K562 (cell line): ENCODE measurements at regions not wholly inside any gene's neighbourhood (a gene's known extent, or its start where the extent isn't known, plus 50 kb on each side); places are given as distances from the start of the nearest gene placed in this dataset.

Experiments used
- ATAC-seq: fragments of 200-7000 bp; cut with Tn5 transposase; 3 replicates; pipeline ENCODE4 v1.9.1; 2020; ENCODE audit warnings: moderate library complexity
- BruUV-seq: library from RNA; stranded (reverse); fragments of 400-500 nt; replicated peaks from 2 replicates; lab custom pipeline; 2021; lab: Mats Ljungman, UMichigan
- CTCF ChIA-PET: fragments of 300-600 bp; formaldehyde crosslinking; extraction: SDS; loops from one replicate; lab custom pipeline; 2021; ENCODE audit warnings: low intra/inter-chr PET ratio; lab: Yijun Ruan, JAX
- POLR2A ChIA-PET: fragments of 300-600, 350-650 bp; sonication (Branson Sonifier 250); formaldehyde crosslinking; extraction: SDS; loops from one replicate; lab custom pipeline; 2021; ENCODE audit warnings: antibody characterized with exemption, inconsistent platforms; lab: Yijun Ruan, JAX
- DNase-seq, 4 experiments: peaks; one replicate each; pipeline versions ENCODE4 v3.0.0 to v3.0.0-alpha.2; 2011 to 2018; ENCODE audit warnings: low spot score in 3 of 4, mixed read lengths in 3 of 4; ENCODE audit errors: extremely low read depth in 1 of 4
- FAIRE-seq: peaks from 2 replicates; lab custom pipeline; 2011; peaks lifted over from hg19 to GRCh38; lab: Jason Lieb, UNC
- H2AFZ ChIP-seq: 2 replicates; pipeline ENCODE4 v1.6.0; 2011; ENCODE audit warnings: low read depth, low read length, control low read depth, inconsistent platforms
- H3K27ac ChIP-seq: fragments of 200-600 bp; 3 replicates; pipeline ENCODE4 v1.8.0; 2011; ENCODE audit warnings: low read depth, mild to moderate bottlenecking, control low read depth, inconsistent platforms, low read length, moderate library complexity, mixed read lengths; ENCODE audit errors: extremely low read depth
- H3K27me3 ChIP-seq, 2 experiments: fragments of 300-600 bp in 1 of 2; 2 replicates in 1 of 2; 3 replicates in 1 of 2; pipeline versions ENCODE4 v1.6.0 to v1.8.0; 2011; ENCODE audit warnings: inconsistent platforms in 2 of 2, low read length in 2 of 2, mild to moderate bottlenecking in 1 of 2, mixed read lengths in 1 of 2, moderate library complexity in 1 of 2; ENCODE audit not compliant: control insufficient read depth in 2 of 2, insufficient read depth in 2 of 2
- H3K36me3 ChIP-seq: fragments of 300-600 bp; 3 replicates; pipeline ENCODE4 v1.8.0; 2011; ENCODE audit warnings: mild to moderate bottlenecking, low read length, inconsistent platforms; ENCODE audit not compliant: control insufficient read depth, insufficient read depth
- H3K4me1 ChIP-seq, 2 experiments: fragments of 200-600 bp in 1 of 2; replicated peaks in 1 of 2; 2 replicates in 1 of 2; 3 replicates in 1 of 2; pipeline versions ENCODE4 v1.5.1 to v1.8.0; 2011; ENCODE audit warnings: inconsistent platforms in 2 of 2, low read length in 2 of 2, mild to moderate bottlenecking in 1 of 2, mixed read lengths in 1 of 2, moderate library complexity in 1 of 2; ENCODE audit not compliant: control insufficient read depth in 2 of 2, insufficient read depth in 2 of 2
- H3K4me2 ChIP-seq: 2 replicates; pipeline ENCODE4 v1.6.1; 2011; ENCODE audit warnings: low read length, control low read depth, inconsistent platforms, mixed read lengths; ENCODE audit not compliant: insufficient read depth
- H3K4me3 ChIP-seq: fragments of 200-600 bp; sonication (generic), shearing (Covaris generic); 2 replicates; pipeline ENCODE4 v1.5.1; 2016; ENCODE audit warnings: control low read depth, inconsistent platforms
- H3K79me2 ChIP-seq: fragments of 200-600 bp; 3 replicates; pipeline ENCODE4 v1.8.0; 2011; ENCODE audit warnings: low read length, inconsistent platforms; ENCODE audit not compliant: control insufficient read depth, insufficient read depth
- H3K9ac ChIP-seq, 2 experiments: 2 replicates each; pipeline versions ENCODE4 v1.6.0 to v1.6.1; 2011; ENCODE audit warnings: low read depth in 2 of 2, low read length in 2 of 2, control low read depth in 1 of 2, inconsistent platforms in 1 of 2, mild to moderate bottlenecking in 1 of 2, mixed read lengths in 1 of 2; ENCODE audit not compliant: insufficient read depth in 1 of 2
- H3K9me1 ChIP-seq: one replicate; pipeline ENCODE4 v1.6.0; 2011; ENCODE audit warnings: inconsistent platforms, mild to moderate bottlenecking, low read length, moderate library complexity; ENCODE audit not compliant: control insufficient read depth, insufficient read depth
- H3K9me3 ChIP-seq: replicated peaks from 2 replicates; pipeline ENCODE4 v1.5.1; 2011; ENCODE audit warnings: low read depth, low read length, inconsistent platforms; ENCODE audit not compliant: control insufficient read depth, insufficient read depth
- H4K20me1 ChIP-seq: replicated peaks from 2 replicates; pipeline ENCODE4 v1.6.1; 2011; ENCODE audit warnings: low read length, inconsistent platforms, mixed read lengths; ENCODE audit not compliant: control insufficient read depth, insufficient read depth
- KLF13 ChIP-seq: fragments of 450-650 bp; IDR thresholded peaks from 2 replicates; pipeline ENCODE4 v1.6.1; 2016; ENCODE audit warnings: missing genetic modification characterization, low read depth, mild to moderate bottlenecking, missing compliant biosample characterization, moderate library complexity, borderline replicate concordance
- POLR2B ChIP-seq: fragments of 450-650 bp; IDR thresholded peaks from 2 replicates; pipeline ENCODE4 v1.6.1; 2018; ENCODE audit warnings: low read depth; ENCODE audit not compliant: partially characterized antibody
- RBBP5 ChIP-seq: fragments of 200-600 bp; sonication (generic); IDR thresholded peaks from 2 replicates; pipeline ENCODE4 v1.6.1; 2012; ENCODE audit warnings: borderline replicate concordance, mild to moderate bottlenecking, low read length, control low read depth, inconsistent platforms; ENCODE audit not compliant: insufficient read depth, poor library complexity, severe bottlenecking
- TAL1 ChIP-seq: fragments of 450-650 bp; IDR thresholded peaks from 2 replicates; pipeline ENCODE4 v1.6.1; 2016; ENCODE audit warnings: mild to moderate bottlenecking
- TBL1XR1 ChIP-seq, 2 experiments: IDR thresholded peaks; 2 replicates each; pipeline ENCODE4 v1.6.1; 2012; ENCODE audit warnings: improper control_type of control experiment in 2 of 2, low read length in 2 of 2, mild to moderate bottlenecking in 1 of 2
- ZFP36 ChIP-seq: fragments of 150-350 bp; IDR thresholded peaks from 2 replicates; pipeline ENCODE4 v1.6.1; 2018; ENCODE audit warnings: low read length, low read depth; ENCODE audit not compliant: partially characterized antibody
- WGBS: fragments of 100-300 bp; shearing (Covaris generic); methylation state at CpG from one replicate; pipeline ENCODE4 v1.1.6; 2016; ENCODE audit warnings: low coverage, mixed read lengths; ENCODE audit not compliant: insufficient coverage; ENCODE audit errors: missing lambda C conversion rate; 5-methylcytosine and 5-hydroxymethylcytosine counted together
- in situ Hi-C: fragments of 300-500 bp; cut with MboI; formaldehyde crosslinking; loops from 4 replicates; pipeline ENCODE4 v1.15.0; 2018; ENCODE audit warnings: inconsistent platforms, mixed read lengths
- intact Hi-C: fragments of 100-400 bp; cut with micrococcal nuclease; formaldehyde crosslinking; loops from 2 replicates; pipeline ENCODE4 v1.14.2; 2022
- TF ChIP-seq, protein P1 (sequence below): fragments of 250-450 bp; sonication (Bioruptor Pico); IDR thresholded peaks from 2 replicates; pipeline ENCODE4 v1.5.0; 2021
- TF ChIP-seq, protein P2 (sequence below): sonication (generic); formaldehyde crosslinking; IDR thresholded peaks from 2 replicates; pipeline ENCODE4 v1.8.1; 2023; ENCODE audit warnings: mild to moderate bottlenecking, missing genetic modification reagents
- TF ChIP-seq, protein P3 (sequence below): fragments of 250-450 bp; sonication (Bioruptor Pico); IDR thresholded peaks from 2 replicates; pipeline ENCODE4 v1.4.0; 2020; ENCODE audit warnings: borderline replicate concordance
- TF ChIP-seq, protein P4 (sequence below): sonication (generic); formaldehyde crosslinking; IDR thresholded peaks from 2 replicates; pipeline ENCODE4 v1.8.1; 2023; ENCODE audit warnings: mild to moderate bottlenecking, missing genetic modification reagents
- TF ChIP-seq, protein P5 (sequence below): fragments of 250-450 bp; sonication (Bioruptor Pico); IDR thresholded peaks from 2 replicates; pipeline ENCODE4 v1.5.0; 2021; ENCODE audit warnings: mild to moderate bottlenecking, moderate library complexity

DNA sequence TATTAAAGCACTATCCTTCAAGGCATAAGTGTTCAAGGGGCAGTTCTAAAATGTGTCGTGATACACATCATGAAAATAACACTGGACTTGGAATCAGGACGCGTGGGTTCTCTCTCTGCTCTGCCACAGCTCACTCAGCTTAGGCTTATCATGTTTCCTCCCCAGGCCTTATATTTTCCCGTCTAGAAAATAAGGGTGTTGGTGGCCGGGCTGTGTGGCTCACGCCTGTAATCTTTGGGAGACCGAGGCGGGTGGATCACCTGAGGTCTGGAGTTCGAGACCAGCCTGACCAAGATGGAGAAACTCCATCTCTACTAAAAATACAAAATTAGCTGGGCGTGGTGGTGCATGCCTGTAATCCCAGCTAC lies 223.0 kb downstream of the OPA1 start:
- Histone ChIP-seq H3K9ac (no peak overlapping the region), H3K36me3 (no peaks in the 10 kb centered on the region), H3K4me1 (peaks cover 9 to 10% of the 10 kb centered on the region in 2 experiments; a peak in 4 of 5 replicates), H3K79me2 (no peaks in the 10 kb centered on the region), H2AFZ (no peak overlapping the region), H3K27ac (no peak overlapping the region), H3K9me3 (no peaks in the 10 kb centered on the region), H3K4me2 (no peak overlapping the region), H3K9me1 (no peaks in the 10 kb centered on the region), H4K20me1 (no peaks in the 10 kb centered on the region), H3K4me3 (no peak overlapping the region), H3K27me3 (no peaks in the 10 kb centered on the region)
- BruUV-seq, result no TSS peak
- DNase-seq, result no peak
- FAIRE-seq, result no peak
- CTCF ChIA-PET, result no interaction called here
- in situ Hi-C loops (no loop called here), intact Hi-C loops (no loop called here)
- 59% methylated on average over 6 of the region's 10 CpGs for WGBS
- no peak for ATAC-seq
- POLR2A ChIA-PET, result interaction anchor here (0.6 to 2.0 kb wide), 9 partner anchors 9 to 321 kb away, joined by 3 to 16 read pairs (median 6); no protein-coding TSS in a partner anchor
- TF ChIP-seq TAL1 (no peak), POLR2B (no peak), RBBP5 (no peak), TBL1XR1 (IDR thresholded peaks at IDR 0.05; ENCODE audit: low read length in 2 of 2) (no peak), KLF13 (tag) (no peak), ZFP36 (no peak)
- TF ChIP-seq, protein P1, sequence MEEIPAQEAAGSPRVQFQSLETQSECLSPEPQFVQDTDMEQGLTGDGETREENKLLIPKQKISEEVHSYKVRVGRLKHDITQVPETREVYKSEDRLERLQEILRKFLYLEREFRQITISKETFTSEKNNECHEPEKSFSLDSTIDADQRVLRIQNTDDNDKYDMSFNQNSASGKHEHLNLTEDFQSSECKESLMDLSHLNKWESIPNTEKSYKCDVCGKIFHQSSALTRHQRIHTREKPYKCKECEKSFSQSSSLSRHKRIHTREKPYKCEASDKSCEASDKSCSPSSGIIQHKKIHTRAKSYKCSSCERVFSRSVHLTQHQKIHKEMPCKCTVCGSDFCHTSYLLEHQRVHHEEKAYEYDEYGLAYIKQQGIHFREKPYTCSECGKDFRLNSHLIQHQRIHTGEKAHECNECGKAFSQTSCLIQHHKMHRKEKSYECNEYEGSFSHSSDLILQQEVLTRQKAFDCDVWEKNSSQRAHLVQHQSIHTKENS (CRISPR knock-in tag), result no peak
- TF ChIP-seq, protein P2, sequence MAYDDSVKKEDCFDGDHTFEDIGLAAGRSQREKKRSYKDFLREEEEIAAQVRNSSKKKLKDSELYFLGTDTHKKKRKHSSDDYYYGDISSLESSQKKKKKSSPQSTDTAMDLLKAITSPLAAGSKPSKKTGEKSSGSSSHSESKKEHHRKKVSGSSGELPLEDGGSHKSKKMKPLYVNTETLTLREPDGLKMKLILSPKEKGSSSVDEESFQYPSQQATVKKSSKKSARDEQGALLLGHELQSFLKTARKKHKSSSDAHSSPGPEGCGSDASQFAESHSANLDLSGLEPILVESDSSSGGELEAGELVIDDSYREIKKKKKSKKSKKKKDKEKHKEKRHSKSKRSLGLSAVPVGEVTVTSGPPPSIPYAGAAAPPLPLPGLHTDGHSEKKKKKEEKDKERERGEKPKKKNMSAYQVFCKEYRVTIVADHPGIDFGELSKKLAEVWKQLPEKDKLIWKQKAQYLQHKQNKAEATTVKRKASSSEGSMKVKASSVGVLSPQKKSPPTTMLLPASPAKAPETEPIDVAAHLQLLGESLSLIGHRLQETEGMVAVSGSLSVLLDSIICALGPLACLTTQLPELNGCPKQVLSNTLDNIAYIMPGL (CRISPR knock-in tag), result no peak
- TF ChIP-seq, protein P3, sequence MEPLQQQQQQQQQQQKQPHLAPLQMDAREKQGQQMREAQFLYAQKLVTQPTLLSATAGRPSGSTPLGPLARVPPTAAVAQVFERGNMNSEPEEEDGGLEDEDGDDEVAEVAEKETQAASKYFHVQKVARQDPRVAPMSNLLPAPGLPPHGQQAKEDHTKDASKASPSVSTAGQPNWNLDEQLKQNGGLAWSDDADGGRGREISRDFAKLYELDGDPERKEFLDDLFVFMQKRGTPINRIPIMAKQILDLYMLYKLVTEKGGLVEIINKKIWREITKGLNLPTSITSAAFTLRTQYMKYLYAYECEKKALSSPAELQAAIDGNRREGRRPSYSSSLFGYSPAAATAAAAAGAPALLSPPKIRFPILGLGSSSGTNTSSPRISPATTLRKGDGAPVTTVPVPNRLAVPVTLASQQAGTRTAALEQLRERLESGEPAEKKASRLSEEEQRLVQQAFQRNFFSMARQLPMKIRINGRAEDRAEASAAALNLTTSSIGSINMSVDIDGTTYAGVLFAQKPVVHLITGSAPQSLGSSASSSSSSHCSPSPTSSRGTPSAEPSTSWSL (CRISPR knock-in tag), result no peak
- TF ChIP-seq, protein P4, sequence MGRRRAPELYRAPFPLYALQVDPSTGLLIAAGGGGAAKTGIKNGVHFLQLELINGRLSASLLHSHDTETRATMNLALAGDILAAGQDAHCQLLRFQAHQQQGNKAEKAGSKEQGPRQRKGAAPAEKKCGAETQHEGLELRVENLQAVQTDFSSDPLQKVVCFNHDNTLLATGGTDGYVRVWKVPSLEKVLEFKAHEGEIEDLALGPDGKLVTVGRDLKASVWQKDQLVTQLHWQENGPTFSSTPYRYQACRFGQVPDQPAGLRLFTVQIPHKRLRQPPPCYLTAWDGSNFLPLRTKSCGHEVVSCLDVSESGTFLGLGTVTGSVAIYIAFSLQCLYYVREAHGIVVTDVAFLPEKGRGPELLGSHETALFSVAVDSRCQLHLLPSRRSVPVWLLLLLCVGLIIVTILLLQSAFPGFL (CRISPR knock-in tag), result no peak
- TF ChIP-seq, protein P5, sequence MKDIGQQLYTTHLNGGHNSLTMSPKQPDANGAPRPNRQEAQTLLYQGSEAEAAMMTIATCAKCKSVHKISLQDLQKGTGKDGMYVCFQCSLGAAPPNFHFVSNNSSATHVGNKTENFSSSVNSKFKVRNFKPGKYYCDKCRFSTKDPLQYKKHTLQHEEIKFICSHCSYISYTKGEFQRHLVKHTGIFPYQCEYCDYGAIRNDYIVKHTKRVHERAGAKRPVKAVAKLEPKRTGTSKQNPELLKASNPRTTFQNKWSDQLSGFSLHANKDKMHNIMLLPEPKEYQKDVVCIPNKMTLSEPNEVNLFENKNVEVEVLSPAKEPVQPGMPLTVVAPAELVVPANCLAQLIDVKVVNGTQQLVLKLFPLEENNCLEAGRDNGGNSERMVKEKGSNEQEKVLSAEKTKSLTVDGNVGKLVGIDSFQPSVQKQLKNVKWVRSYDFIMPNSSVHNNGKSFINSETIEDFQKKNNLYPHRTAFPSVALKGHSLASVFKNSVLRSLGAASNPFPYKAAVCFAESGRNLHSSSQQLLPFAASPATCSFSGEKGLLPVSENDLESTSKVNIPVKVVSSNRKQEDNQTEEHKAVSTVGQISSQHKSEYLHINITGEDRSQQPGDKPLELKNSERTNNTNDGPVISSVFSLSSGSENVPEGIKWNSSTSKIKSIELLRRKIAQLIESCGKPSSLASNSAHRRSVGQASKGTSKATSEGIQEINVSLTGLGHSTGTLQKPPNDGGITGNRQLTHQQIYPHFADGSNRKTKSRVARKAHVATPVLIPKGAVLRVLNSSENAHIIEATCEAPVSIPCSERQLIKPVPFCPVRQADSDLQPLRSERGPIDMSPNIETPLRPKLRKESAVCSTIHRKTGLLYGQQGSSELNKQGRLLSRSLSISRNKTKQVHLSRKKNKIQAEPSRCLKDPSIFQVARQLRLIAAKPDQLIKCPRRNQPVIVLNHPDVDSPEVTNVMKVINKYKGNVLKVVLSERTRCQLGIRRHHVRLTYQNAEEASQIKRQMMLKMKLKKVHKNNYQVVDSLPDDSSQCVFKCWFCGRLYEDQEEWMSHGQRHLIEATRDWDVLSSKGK, result no peak
